A673 (cell line): ENCODE measurements at regions not wholly inside any gene's neighbourhood (a gene's known extent, or its start where the extent isn't known, plus 50 kb on each side); places are given as distances from the start of the nearest gene placed in this dataset.

ENCODE experiments used
- CTCF ChIP-seq: fragments of 300-800, 200-600 bp; sonication (generic); conservative IDR thresholded peaks from 2 replicates; pipeline ENCODE4 v1.5.1; 2017; ENCODE audit warnings: low read depth, mild to moderate bottlenecking, antibody characterized with exemption, low read length, moderate library complexity, mixed read lengths
- EZH2 ChIP-seq: fragments of 200-600 bp; sonication (generic); IDR thresholded peaks from 2 replicates; pipeline ENCODE4 v1.6.1; 2017; ENCODE audit warnings: borderline replicate concordance, low read depth, mild to moderate bottlenecking, mixed read lengths, antibody characterized with exemption, low read length; ENCODE audit not compliant: poor library complexity, severe bottlenecking

GRCh38 chr20:22426772-22427171, 157.6 kb downstream of the FOXA2 start:
- TF ChIP-seq CTCF, result no peak
- no peak for TF ChIP-seq EZH2
